B cell (primary cell): ENCODE measurements at regions not wholly inside any gene's neighbourhood (a gene's known extent, or its start where the extent isn't known, plus 50 kb on each side); places are given as distances from the start of the nearest gene placed in this dataset.

Source experiments
- ATAC-seq: fragments of 200-7000 bp; cut with Tn5 transposase; one replicate; pipeline ENCODE4 v1.10.0; 2021; ENCODE audit warnings: low read depth, mild to moderate bottlenecking, moderate number of reproducible peaks, moderate library complexity
- CTCF ChIA-PET: fragments of 350-600 bp; sonication (Branson Sonifier 250); formaldehyde crosslinking; loops from one replicate; lab custom pipeline; 2021; ENCODE audit warnings: antibody characterized with exemption, inconsistent platforms; lab: Charles Lee
- POLR2A ChIA-PET: fragments of 350-600 bp; sonication (Branson Sonifier 250); formaldehyde crosslinking; loops from one replicate; lab custom pipeline; 2021; ENCODE audit warnings: antibody characterized with exemption; lab: Charles Lee
- DNase-seq: peaks from one replicate; pipeline ENCODE4 v3.0.0; 2013
- H2AFZ ChIP-seq: 2 replicates; pipeline ENCODE4 v1.6.1; 2012; ENCODE audit warnings: mild to moderate bottlenecking, low read depth, low read length; ENCODE audit not compliant: insufficient read depth, poor library complexity, severe bottlenecking
- H3K27ac ChIP-seq, 2 donors: 1 replicate in 1 of 2; 2 replicates in 1 of 2; pipeline ENCODE4 v1.5.1; 2012 to 2013; ENCODE audit warnings: low read length in 2 of 2, mild to moderate bottlenecking in 2 of 2, moderate library complexity in 1 of 2
- H3K27me3 ChIP-seq, 4 experiments: fragments of 200-600 bp in 1 of 4; sonication (generic) in 1 of 4; replicated peaks in 1 of 4; 1 replicate in 2 of 4; 2 replicates in 2 of 4; pipeline versions ENCODE4 v1.6.1 to v1.7.0; 2013 to 2016; ENCODE audit warnings: low read length in 3 of 4, mild to moderate bottlenecking in 2 of 4, mixed read lengths in 1 of 4, moderate library complexity in 1 of 4; ENCODE audit not compliant: insufficient read depth in 4 of 4, control insufficient read depth in 3 of 4; ENCODE audit errors: control extremely low read depth in 1 of 4
- H3K36me3 ChIP-seq, 2 experiments: replicated peaks in 1 of 2; 1 replicate in 1 of 2; 2 replicates in 1 of 2; pipeline versions ENCODE4 v1.6.1 to v1.7.1; 2013; ENCODE audit warnings: low read length in 1 of 2; ENCODE audit not compliant: insufficient read depth in 2 of 2, control insufficient read depth in 1 of 2; ENCODE audit errors: control extremely low read depth in 1 of 2, extremely low read depth in 1 of 2
- H3K4me1 ChIP-seq, 2 donors: fragments of 200-600 bp in 1 of 2; sonication (generic) in 1 of 2; 1 replicate in 1 of 2; 2 replicates in 1 of 2; pipeline versions ENCODE4 v1.5.1 to v1.6.1; 2013 to 2017; ENCODE audit warnings: low read length in 2 of 2; ENCODE audit not compliant: control insufficient read depth in 2 of 2, insufficient read depth in 2 of 2
- H3K4me2 ChIP-seq: replicated peaks from 2 replicates; pipeline ENCODE3; 2012; ENCODE audit warnings: mild to moderate bottlenecking, low read depth, low read length; ENCODE audit not compliant: poor library complexity, severe bottlenecking
- H3K4me3 ChIP-seq, 5 experiments: fragments of 200-600 bp in 1 of 5; sonication (generic) in 1 of 5; 1 replicate in 3 of 5; 2 replicates in 2 of 5; pipeline versions ENCODE4 v1.5.1 to v1.7.0; 2011 to 2016; ENCODE audit warnings: low read length in 4 of 5, mild to moderate bottlenecking in 4 of 5, low read depth in 2 of 5, control low read depth in 1 of 5, moderate library complexity in 1 of 5; ENCODE audit not compliant: insufficient read depth in 1 of 5; ENCODE audit errors: control extremely low read depth in 1 of 5, extremely low read depth in 1 of 5
- H3K79me2 ChIP-seq: fragments of 200-600 bp; sonication (generic); one replicate; pipeline ENCODE4 v1.6.0; 2016; ENCODE audit warnings: low read length; ENCODE audit not compliant: control insufficient read depth, insufficient read depth
- H3K9ac ChIP-seq: fragments of 200-600 bp; sonication (generic); 2 replicates; pipeline ENCODE4 v1.6.1; 2017; ENCODE audit warnings: mild to moderate bottlenecking, low read length, moderate library complexity
- H3K9me3 ChIP-seq, 3 donors: one replicate each; pipeline versions ENCODE4 v1.6.1 to v1.7.1; 2013; ENCODE audit warnings: low read length in 2 of 3; ENCODE audit not compliant: control insufficient read depth in 2 of 3, insufficient read depth in 1 of 3; ENCODE audit errors: control extremely low read depth in 1 of 3
- H4K20me1 ChIP-seq: 2 replicates; pipeline ENCODE4 v1.6.0; 2012; ENCODE audit warnings: mild to moderate bottlenecking, low read length; ENCODE audit not compliant: insufficient read depth, control insufficient read depth, poor library complexity, severe bottlenecking
- H3K27ac Mint-ChIP-seq: one replicate; pipeline ENCODE4 v1.8.0; 2021; ENCODE audit warnings: mixed read lengths
- H3K27me3 Mint-ChIP-seq: one replicate; pipeline ENCODE4 v1.8.0; 2021; ENCODE audit warnings: mixed read lengths
- H3K4me1 Mint-ChIP-seq: one replicate; pipeline ENCODE4 v1.8.0; 2021; ENCODE audit warnings: mixed read lengths
- H3K4me3 Mint-ChIP-seq: one replicate; pipeline ENCODE4 v1.8.0; 2021; ENCODE audit warnings: mixed read lengths
- H3K9me3 Mint-ChIP-seq: one replicate; pipeline ENCODE4 v1.8.0; 2022; ENCODE audit warnings: mixed read lengths; ENCODE audit not compliant: insufficient read depth
- EZH2 ChIP-seq: IDR thresholded peaks from 2 replicates; pipeline ENCODE4 v1.6.1; 2012; ENCODE audit warnings: borderline replicate concordance, low read depth, mild to moderate bottlenecking, moderate library complexity, low read length; ENCODE audit not compliant: insufficient read depth, poor library complexity, severe bottlenecking
- WGBS: methylation state at CpG from one replicate; pipeline ENCODE4 v1.1.5; 2013; ENCODE audit warnings: missing lambda C conversion rate; ENCODE audit not compliant: insufficient coverage; 5-methylcytosine and 5-hydroxymethylcytosine counted together
- intact Hi-C: fragments of 100-400 bp; cut with micrococcal nuclease; formaldehyde crosslinking; loops from one replicate; pipeline ENCODE4 v1.10.0; 2022
- TF ChIP-seq, protein P1 (sequence below): fragments of 200-600 bp; IDR thresholded peaks from one replicate; pipeline ENCODE4 v1.8.0; 2022; ENCODE audit warnings: antibody characterized with exemption, mild to moderate bottlenecking

DNA sequence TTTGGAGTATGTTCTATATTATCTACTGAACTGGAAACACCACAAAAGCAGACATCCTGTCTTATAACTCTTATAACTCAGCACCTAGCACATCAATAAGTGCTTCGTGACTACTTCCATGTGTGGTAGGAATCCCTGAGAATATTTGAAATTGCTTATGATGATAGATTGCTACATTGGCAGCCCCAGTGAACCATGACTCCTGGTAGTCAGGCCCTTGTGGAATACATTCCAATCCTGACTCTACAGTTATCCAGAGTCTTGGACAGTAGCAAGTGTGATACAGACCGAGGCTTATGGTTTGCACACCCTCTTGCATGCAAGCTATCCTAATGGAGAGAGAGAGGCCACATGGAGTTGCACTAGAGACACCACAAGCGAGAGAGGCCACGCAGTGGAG lies 59.5 kb upstream of the PHF21A start:
- Histone ChIP-seq H3K9ac (no peak overlapping the region), H3K27me3 (peaks cover 0 to 25% (median 3%) of the 10 kb centered on the region in 4 experiments), H3K4me3 (no peak overlapping the region), H3K36me3 (no peaks in the 10 kb centered on the region), H2AFZ (no peak overlapping the region), H3K27ac (no peak overlapping the region), H3K79me2 (no peaks in the 10 kb centered on the region), H3K9me3 (no peaks in the 10 kb centered on the region), H3K4me1 (no peaks in the 10 kb centered on the region), H4K20me1 (no peaks in the 10 kb centered on the region), H3K4me2 (no peak overlapping the region)
- Mint-ChIP-seq H3K27ac (no peak overlapping the region), H3K4me3 (no peak overlapping the region), H3K27me3 (peaks cover 65% of the 10 kb centered on the region), H3K4me1 (no peaks in the 10 kb centered on the region), H3K9me3 (peaks cover 5% of the 10 kb centered on the region)
- ATAC-seq (no peak), DNase-seq (no peak)
- ChIA-PET POLR2A (no interaction called here), CTCF (no interaction called here)
- TF ChIP-seq, protein P1, sequence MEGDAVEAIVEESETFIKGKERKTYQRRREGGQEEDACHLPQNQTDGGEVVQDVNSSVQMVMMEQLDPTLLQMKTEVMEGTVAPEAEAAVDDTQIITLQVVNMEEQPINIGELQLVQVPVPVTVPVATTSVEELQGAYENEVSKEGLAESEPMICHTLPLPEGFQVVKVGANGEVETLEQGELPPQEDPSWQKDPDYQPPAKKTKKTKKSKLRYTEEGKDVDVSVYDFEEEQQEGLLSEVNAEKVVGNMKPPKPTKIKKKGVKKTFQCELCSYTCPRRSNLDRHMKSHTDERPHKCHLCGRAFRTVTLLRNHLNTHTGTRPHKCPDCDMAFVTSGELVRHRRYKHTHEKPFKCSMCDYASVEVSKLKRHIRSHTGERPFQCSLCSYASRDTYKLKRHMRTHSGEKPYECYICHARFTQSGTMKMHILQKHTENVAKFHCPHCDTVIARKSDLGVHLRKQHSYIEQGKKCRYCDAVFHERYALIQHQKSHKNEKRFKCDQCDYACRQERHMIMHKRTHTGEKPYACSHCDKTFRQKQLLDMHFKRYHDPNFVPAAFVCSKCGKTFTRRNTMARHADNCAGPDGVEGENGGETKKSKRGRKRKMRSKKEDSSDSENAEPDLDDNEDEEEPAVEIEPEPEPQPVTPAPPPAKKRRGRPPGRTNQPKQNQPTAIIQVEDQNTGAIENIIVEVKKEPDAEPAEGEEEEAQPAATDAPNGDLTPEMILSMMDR = no peak
- TF ChIP-seq EZH2 = no peak
- intact Hi-C loops = no loop called here
- 83% methylated on average over 3 of the region's 4 CpGs for WGBS

DNA sequence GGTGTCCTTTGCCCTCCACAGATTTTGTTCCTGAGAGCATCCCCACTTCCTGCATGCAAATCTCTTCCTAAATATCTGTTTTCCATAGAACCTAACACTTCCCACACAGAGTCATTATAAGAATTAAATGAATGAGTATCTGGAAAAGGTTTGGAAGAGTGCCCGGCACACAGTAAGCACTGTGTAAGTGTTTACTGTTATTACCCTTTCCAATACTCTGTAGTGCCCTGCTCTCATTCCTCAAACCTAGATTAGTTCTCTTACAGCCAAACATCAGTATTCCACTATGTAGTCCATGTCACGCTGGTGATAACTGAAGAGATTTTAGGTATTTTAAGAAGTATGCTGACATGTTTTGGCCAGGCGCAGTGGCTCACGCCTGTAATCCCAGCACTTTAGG lies 57.3 kb upstream of the PHF21A start:
- ChIA-PET POLR2A (no interaction called here), CTCF (no interaction called here)
- Histone ChIP-seq H3K4me2 (no peak overlapping the region), H4K20me1 (no peaks in the 10 kb centered on the region), H2AFZ (no peak overlapping the region), H3K4me1 (no peaks in the 10 kb centered on the region), H3K9me3 (no peaks in the 10 kb centered on the region), H3K36me3 (no peaks in the 10 kb centered on the region), H3K9ac (no peak overlapping the region), H3K27me3 (peaks cover 0 to 28% (median 1%) of the 10 kb centered on the region in 4 experiments), H3K79me2 (no peaks in the 10 kb centered on the region), H3K4me3 (no peak overlapping the region), H3K27ac (no peak overlapping the region)
- Mint-ChIP-seq H3K9me3 (no peaks in the 10 kb centered on the region), H3K4me1 (no peaks in the 10 kb centered on the region), H3K4me3 (no peak overlapping the region), H3K27me3 (peaks cover 52% of the 10 kb centered on the region), H3K27ac (no peak overlapping the region)
- no peak for ATAC-seq
- no peak for TF ChIP-seq EZH2
- TF ChIP-seq, protein P1 = no peak
- WGBS = 100% methylated on average over 2 of the region's 4 CpGs
- no peak for DNase-seq
- intact Hi-C loops = no loop called here
